HCT116 (cell line): ENCODE measurements at regions not wholly inside any gene's neighbourhood (a gene's known extent, or its start where the extent isn't known, plus 50 kb on each side); places are given as distances from the start of the nearest gene placed in this dataset.

Experiments
- POLR2A ChIP-seq: IDR thresholded peaks from 2 replicates; pipeline ENCODE4 v1.7.0; 2011; ENCODE audit warnings: borderline replicate concordance; ENCODE audit not compliant: insufficient read depth, insufficient read length; ENCODE audit errors: extremely low read depth
- SIN3A ChIP-seq: IDR thresholded peaks from 2 replicates; pipeline ENCODE4 v1.6.1; 2012; ENCODE audit warnings: low read depth
- SP1 ChIP-seq: IDR thresholded peaks from 2 replicates; pipeline ENCODE4 v1.6.1; 2012; ENCODE audit warnings: low read depth
- TF ChIP-seq, protein P1 (sequence below), 3 experiments: fragments of 200-600 bp in 1 of 3; sonication (generic) in 1 of 3; IDR thresholded peaks in 2 of 3; conservative IDR thresholded peaks in 1 of 3; 2 replicates each; pipeline ENCODE4 v1.5.1; 2012 to 2017; ENCODE audit warnings: low read depth in 2 of 3, low read length in 2 of 3, antibody characterized with exemption in 1 of 3, borderline replicate concordance in 1 of 3, control low read depth in 1 of 3, mild to moderate bottlenecking in 1 of 3, mixed read lengths in 1 of 3, mixed run types in 1 of 3, moderate library complexity in 1 of 3; ENCODE audit not compliant: insufficient read depth in 1 of 3
- TF ChIP-seq, protein P2 (sequence below): IDR thresholded peaks from 2 replicates; pipeline ENCODE4 v1.6.1; 2011; ENCODE audit warnings: mild to moderate bottlenecking, low read length, moderate library complexity; ENCODE audit not compliant: insufficient replicate concordance; ENCODE audit errors: extremely low read depth
- TF ChIP-seq, protein P3 (sequence below): IDR thresholded peaks from 2 replicates; pipeline ENCODE4 v1.6.1; 2012

DNA sequence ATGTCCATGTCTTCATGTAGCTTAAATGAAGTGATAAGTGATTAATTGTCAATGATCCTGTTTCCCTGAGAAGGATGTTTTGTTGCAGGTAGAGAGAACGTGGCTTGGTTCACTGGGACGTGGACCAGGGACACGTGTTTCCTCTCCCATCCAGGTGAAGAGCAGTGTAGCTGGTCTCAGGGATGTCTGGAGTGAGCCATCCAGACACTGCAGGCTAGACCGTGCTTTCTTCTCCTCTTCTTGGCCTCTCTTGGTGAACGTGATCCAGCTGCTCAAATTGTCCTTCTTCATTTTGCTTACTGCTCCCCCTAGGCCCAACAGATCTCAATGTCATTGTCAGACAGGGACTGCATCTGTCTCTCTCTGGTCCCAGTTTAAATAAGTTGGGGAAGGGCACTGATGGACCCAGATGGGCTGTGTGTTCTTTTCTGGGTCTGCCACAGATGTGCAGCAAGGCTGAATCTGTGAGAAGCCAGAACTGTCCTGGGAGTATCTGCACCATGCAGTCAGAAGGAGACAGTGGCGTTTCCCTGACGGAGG, 263.8 kb downstream of the CYRIA start:
- TF ChIP-seq, protein P1, sequence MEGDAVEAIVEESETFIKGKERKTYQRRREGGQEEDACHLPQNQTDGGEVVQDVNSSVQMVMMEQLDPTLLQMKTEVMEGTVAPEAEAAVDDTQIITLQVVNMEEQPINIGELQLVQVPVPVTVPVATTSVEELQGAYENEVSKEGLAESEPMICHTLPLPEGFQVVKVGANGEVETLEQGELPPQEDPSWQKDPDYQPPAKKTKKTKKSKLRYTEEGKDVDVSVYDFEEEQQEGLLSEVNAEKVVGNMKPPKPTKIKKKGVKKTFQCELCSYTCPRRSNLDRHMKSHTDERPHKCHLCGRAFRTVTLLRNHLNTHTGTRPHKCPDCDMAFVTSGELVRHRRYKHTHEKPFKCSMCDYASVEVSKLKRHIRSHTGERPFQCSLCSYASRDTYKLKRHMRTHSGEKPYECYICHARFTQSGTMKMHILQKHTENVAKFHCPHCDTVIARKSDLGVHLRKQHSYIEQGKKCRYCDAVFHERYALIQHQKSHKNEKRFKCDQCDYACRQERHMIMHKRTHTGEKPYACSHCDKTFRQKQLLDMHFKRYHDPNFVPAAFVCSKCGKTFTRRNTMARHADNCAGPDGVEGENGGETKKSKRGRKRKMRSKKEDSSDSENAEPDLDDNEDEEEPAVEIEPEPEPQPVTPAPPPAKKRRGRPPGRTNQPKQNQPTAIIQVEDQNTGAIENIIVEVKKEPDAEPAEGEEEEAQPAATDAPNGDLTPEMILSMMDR (IDR thresholded peaks at IDR 0.05 in 2 of 3, conservative IDR thresholded peaks at IDR 0.05 in 1 of 3; ENCODE audit: borderline replicate concordance in 1 of 3, insufficient read depth in 1 of 3, low read depth in 2 of 3, low read length in 2 of 3): no peak
- TF ChIP-seq POLR2A (no peak), SP1 (no peak), SIN3A (no peak)
- TF ChIP-seq, protein P2, sequence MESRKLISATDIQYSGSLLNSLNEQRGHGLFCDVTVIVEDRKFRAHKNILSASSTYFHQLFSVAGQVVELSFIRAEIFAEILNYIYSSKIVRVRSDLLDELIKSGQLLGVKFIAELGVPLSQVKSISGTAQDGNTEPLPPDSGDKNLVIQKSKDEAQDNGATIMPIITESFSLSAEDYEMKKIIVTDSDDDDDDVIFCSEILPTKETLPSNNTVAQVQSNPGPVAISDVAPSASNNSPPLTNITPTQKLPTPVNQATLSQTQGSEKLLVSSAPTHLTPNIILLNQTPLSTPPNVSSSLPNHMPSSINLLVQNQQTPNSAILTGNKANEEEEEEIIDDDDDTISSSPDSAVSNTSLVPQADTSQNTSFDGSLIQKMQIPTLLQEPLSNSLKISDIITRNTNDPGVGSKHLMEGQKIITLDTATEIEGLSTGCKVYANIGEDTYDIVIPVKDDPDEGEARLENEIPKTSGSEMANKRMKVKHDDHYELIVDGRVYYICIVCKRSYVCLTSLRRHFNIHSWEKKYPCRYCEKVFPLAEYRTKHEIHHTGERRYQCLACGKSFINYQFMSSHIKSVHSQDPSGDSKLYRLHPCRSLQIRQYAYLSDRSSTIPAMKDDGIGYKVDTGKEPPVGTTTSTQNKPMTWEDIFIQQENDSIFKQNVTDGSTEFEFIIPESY: no peak
- TF ChIP-seq, protein P3, sequence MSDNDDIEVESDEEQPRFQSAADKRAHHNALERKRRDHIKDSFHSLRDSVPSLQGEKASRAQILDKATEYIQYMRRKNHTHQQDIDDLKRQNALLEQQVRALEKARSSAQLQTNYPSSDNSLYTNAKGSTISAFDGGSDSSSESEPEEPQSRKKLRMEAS: no peak
